D721Med (cell line): ENCODE measurements at regions not wholly inside any gene's neighbourhood (a gene's known extent, or its start where the extent isn't known, plus 50 kb on each side); places are given as distances from the start of the nearest gene placed in this dataset.

Experiments used
- DNase-seq: peaks from one replicate; pipeline ENCODE4 v3.0.0; 2011; ENCODE audit warnings: low spot score; ENCODE audit not compliant: insufficient read length
- FAIRE-seq: peaks from 2 replicates; lab custom pipeline; 2011; peaks lifted over from hg19 to GRCh38; lab: Jason Lieb, UNC
- TF ChIP-seq, protein P1 (sequence below): IDR thresholded peaks from 2 replicates; pipeline ENCODE4 v1.5.1; 2012; ENCODE audit warnings: mild to moderate bottlenecking, control low read depth; ENCODE audit not compliant: insufficient read depth; ENCODE audit errors: missing control alignments

DNA sequence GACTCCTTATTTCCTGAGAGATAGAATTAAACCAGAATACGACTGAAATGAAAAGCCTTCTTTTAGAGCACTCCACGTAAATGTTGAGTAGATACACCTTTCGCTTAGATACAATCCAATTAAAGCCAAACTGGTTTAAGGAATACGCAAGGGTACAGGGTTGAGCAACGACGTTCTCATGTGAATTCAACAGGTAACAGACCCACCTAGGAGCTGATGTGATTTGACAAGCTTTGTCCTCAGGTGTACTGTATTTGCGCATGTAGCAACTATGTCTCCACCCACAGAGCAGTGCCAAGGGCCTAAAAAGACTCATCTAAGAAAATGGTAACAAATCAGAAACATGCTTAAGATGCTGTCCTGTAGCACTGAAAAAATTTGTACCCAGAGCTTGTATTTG is 139.6 kb downstream of the GATA3 start:
- DNase-seq (no peak), FAIRE-seq (no peak)
- TF ChIP-seq, protein P1, sequence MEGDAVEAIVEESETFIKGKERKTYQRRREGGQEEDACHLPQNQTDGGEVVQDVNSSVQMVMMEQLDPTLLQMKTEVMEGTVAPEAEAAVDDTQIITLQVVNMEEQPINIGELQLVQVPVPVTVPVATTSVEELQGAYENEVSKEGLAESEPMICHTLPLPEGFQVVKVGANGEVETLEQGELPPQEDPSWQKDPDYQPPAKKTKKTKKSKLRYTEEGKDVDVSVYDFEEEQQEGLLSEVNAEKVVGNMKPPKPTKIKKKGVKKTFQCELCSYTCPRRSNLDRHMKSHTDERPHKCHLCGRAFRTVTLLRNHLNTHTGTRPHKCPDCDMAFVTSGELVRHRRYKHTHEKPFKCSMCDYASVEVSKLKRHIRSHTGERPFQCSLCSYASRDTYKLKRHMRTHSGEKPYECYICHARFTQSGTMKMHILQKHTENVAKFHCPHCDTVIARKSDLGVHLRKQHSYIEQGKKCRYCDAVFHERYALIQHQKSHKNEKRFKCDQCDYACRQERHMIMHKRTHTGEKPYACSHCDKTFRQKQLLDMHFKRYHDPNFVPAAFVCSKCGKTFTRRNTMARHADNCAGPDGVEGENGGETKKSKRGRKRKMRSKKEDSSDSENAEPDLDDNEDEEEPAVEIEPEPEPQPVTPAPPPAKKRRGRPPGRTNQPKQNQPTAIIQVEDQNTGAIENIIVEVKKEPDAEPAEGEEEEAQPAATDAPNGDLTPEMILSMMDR: no peak

DNA sequence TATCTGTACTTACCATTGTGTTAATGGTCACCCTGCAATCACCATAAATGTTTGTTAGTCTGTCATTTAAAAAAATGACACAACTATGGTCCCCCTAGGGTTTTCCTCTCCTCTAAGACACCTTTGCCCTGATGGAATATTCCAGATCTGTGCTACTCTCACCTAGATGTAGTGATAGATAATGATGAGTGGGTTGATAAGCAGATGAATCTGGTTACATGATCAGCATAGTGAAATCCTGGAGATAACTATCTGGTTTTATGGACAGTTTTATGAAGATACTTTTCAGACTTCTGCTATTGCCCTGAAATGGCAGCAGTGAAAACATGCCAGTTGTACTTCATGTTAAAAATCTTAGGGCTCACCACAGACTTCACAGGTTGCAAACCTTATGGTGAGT is 152.4 kb downstream of the GATA3 start:
- FAIRE-seq: no peak
- TF ChIP-seq, protein P1: no peak

DNA sequence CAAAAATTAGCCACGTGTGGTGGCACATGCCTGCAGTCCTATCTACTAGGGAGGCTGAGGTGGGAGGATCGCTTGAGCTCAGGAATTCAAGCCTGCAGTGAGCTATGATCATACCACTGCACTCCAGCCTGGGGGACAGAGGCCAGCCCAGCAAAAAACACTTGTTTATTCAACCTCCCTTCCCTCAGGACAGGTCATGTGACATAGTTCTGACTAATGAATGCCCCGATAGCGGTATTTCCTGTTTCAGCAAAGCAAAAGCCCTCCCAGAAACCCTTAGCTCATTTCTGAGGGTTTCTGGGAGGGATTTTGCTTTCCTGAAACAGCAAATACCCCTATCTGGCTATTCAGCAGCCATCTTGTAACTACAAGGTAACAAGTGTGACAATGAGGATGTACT is 157.1 kb downstream of the GATA3 start:
- TF ChIP-seq, protein P1: no peak
- DNase-seq (no peak), FAIRE-seq (no peak)

More for the DNA sequence above, 152.4 kb downstream of the GATA3 start:
- DNase-seq: no peak

DNA sequence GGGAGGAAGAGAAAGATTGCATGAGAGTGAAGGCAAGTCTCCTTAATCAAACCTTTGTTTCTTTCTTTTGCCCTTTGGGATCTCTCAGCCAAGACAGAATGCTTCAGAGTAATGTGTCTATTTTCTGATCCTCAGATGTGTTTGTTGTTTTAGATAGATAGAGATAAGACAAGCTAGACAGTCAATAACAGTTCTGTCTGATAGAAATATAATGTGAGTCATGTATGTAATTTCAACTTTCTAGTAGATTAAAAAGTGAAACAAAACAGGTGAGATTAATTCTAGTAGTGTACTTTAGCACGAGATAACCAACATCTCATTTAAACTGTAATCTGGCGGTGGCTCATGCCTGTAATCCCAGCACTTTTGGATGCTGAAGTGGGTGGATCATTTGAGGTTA is 159.2 kb downstream of the GATA3 start:
- no peak for DNase-seq
- no peak for FAIRE-seq
- TF ChIP-seq, protein P1: no peak

DNA sequence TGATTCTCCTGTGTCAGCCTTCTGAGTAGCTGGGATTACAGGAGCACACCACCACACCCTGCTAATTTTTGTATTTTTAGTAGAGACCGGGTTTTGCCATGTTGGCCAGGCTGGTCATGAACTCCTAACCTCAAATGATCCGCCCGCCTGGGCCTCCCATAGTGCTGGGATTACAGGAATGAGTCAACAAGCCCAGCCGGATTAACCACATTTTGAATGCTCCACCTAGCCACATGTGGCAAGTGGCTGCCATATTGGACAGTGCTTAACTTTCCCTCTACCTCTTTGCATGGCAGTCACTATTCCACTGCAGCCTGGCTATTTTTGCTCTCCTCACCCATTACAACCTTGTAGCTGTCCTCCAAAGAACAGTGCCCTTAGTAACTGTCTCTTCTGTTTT is 160.1 kb downstream of the GATA3 start:
- DNase-seq (no peak), FAIRE-seq (no peak)
- TF ChIP-seq, protein P1: no peak

DNA sequence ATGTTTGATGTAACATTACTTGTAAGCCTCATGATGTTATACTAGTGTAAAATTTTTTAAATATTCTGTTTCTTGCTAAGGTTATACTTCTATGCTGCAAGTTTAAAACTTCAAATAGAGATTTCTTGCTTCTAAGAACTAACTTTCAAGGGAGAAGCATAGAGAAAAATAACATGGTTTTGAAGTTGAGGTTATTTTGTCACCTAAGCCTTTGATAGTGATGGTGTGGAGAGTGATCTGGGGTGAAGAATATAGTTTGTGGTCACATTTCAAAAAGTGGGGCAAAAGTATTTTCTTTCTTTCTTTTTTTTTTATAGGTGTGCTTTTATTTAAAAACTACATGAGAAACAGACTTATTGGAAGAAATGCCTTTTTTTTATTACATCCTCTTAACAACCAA is 162.4 kb downstream of the GATA3 start:
- DNase-seq (no peak), FAIRE-seq (no peak)
- TF ChIP-seq, protein P1: no peak

DNA sequence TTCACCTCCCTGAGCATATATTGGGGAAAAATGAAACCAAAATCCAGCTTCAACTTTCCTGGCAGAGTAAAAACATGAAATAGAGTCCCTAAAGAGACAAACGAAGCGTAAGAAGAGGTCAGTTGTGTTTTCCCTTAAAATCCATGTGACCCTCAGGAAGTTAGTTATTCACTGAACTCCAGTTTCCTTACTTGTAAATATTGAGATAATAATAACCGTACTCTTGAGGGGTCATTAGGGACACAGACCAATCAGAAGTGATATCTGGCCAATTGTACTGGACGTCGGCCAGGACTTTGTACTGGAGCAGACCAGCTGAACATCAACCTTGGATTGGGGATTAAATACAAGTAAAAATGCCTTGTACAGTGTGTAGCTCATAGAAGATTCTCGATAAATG is 167.0 kb downstream of the GATA3 start:
- TF ChIP-seq, protein P1: no peak
- no peak for FAIRE-seq
- DNase-seq: no peak
